ENCODE measurements at regions not wholly inside any gene's neighbourhood (a gene's known extent, or its start where the extent isn't known, plus 50 kb on each side); places are given as distances from the start of the nearest gene placed in this dataset.

DNA sequence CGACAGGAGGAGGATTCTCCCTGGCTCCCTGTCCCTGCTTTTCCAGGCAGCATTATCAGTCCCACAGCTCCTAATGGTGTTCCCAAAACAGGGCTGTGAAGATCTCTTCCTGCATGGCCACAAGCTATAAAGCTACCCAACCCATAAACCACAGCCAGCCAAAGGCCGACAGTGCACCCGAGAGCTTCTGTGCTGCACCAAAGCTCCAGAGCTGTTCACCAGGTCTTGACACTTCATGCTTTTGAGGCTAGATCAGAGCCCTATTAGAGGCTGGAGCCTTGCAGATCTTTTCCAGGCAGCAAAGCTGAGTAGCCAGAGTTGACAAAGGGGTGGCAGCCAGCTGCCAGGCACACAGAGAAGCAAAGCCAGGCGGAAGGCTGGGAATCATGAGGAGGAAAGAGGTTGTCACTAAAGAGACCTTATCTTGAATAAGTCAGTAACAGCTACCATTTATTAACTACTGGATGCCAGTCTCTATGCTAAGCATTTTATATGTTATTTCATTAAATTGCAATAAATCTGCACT, 180.4 kb downstream of the KATNAL1 start:
- no peak for TF ChIP-seq NFIC (IDR thresholded peaks at IDR 0.05)
- no peak for TF ChIP-seq RAD21 (IDR thresholded peaks at IDR 0.05; ENCODE audit: low read depth)
- TF ChIP-seq YY1 (IDR thresholded peaks at IDR 0.05; ENCODE audit: low read depth): no peak
- no peak for TF ChIP-seq EGR1 (IDR thresholded peaks at IDR 0.05)
- TF ChIP-seq FOXM1 (IDR thresholded peaks at IDR 0.05; ENCODE audit: borderline replicate concordance, low read depth): no peak
- TF ChIP-seq, protein P1, sequence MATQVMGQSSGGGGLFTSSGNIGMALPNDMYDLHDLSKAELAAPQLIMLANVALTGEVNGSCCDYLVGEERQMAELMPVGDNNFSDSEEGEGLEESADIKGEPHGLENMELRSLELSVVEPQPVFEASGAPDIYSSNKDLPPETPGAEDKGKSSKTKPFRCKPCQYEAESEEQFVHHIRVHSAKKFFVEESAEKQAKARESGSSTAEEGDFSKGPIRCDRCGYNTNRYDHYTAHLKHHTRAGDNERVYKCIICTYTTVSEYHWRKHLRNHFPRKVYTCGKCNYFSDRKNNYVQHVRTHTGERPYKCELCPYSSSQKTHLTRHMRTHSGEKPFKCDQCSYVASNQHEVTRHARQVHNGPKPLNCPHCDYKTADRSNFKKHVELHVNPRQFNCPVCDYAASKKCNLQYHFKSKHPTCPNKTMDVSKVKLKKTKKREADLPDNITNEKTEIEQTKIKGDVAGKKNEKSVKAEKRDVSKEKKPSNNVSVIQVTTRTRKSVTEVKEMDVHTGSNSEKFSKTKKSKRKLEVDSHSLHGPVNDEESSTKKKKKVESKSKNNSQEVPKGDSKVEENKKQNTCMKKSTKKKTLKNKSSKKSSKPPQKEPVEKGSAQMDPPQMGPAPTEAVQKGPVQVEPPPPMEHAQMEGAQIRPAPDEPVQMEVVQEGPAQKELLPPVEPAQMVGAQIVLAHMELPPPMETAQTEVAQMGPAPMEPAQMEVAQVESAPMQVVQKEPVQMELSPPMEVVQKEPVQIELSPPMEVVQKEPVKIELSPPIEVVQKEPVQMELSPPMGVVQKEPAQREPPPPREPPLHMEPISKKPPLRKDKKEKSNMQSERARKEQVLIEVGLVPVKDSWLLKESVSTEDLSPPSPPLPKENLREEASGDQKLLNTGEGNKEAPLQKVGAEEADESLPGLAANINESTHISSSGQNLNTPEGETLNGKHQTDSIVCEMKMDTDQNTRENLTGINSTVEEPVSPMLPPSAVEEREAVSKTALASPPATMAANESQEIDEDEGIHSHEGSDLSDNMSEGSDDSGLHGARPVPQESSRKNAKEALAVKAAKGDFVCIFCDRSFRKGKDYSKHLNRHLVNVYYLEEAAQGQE (IDR thresholded peaks at IDR 0.05; ENCODE audit: low read depth): no peak
- no peak for TF ChIP-seq TAF1 (IDR thresholded peaks at IDR 0.05; ENCODE audit: low read depth)
- no peak for TF ChIP-seq EP300 (IDR thresholded peaks at IDR 0.05; ENCODE audit: borderline replicate concordance)

Measured in Ishikawa (cell line).